ENCODE measurements at regions not wholly inside any gene's neighbourhood (a gene's known extent, or its start where the extent isn't known, plus 50 kb on each side); places are given as distances from the start of the nearest gene placed in this dataset.

- TF ChIP-seq CTCF (IDR thresholded peaks at IDR 0.05; ENCODE audit: borderline replicate concordance, insufficient read depth, low read depth, low read length), result no peak
- H3K4me3 ChIP-seq (ENCODE audit: low read depth, low read length), result no peak overlapping the region
Observed at GRCh38 chr18:10088734-10089133, 174.9 kb downstream of the VAPA start.

GRCh38 chr18:10089881-10090280 lies 176.1 kb downstream of the VAPA start:
- no peak overlapping the region for H3K4me3 ChIP-seq (ENCODE audit: low read depth, low read length)
- TF ChIP-seq CTCF (IDR thresholded peaks at IDR 0.05; ENCODE audit: borderline replicate concordance, insufficient read depth, low read depth, low read length), result no peak

- TF ChIP-seq CTCF (IDR thresholded peaks at IDR 0.05; ENCODE audit: borderline replicate concordance, insufficient read depth, low read depth, low read length), result no peak
- H3K4me3 ChIP-seq (ENCODE audit: low read depth, low read length), result no peak overlapping the region
Observed at GRCh38 chr18:10090668-10091067, 176.9 kb downstream of the VAPA start.

GRCh38 chr18:10093445-10093844 lies 179.6 kb downstream of the VAPA start:
- H3K4me3 ChIP-seq (ENCODE audit: low read depth, low read length), result no peak overlapping the region
- TF ChIP-seq CTCF (IDR thresholded peaks at IDR 0.05; ENCODE audit: borderline replicate concordance, insufficient read depth, low read depth, low read length), result no peak

- no peak overlapping the region for H3K4me3 ChIP-seq (ENCODE audit: low read depth, low read length)
- no peak for TF ChIP-seq CTCF (IDR thresholded peaks at IDR 0.05; ENCODE audit: borderline replicate concordance, insufficient read depth, low read depth, low read length)
Observed at GRCh38 chr18:10094154-10094553, 180.3 kb downstream of the VAPA start.

GRCh38 chr18:10094655-10095054 lies 180.8 kb downstream of the VAPA start:
- no peak for TF ChIP-seq CTCF (IDR thresholded peaks at IDR 0.05; ENCODE audit: borderline replicate concordance, insufficient read depth, low read depth, low read length)

GRCh38 chr18:10095356-10095755 lies 181.5 kb downstream of the VAPA start:
- H3K4me3 ChIP-seq (ENCODE audit: low read depth, low read length), result no peak overlapping the region
- TF ChIP-seq CTCF (IDR thresholded peaks at IDR 0.05; ENCODE audit: borderline replicate concordance, insufficient read depth, low read depth, low read length), result no peak

More at GRCh38 chr18:10094655-10095054, 180.8 kb downstream of the VAPA start:
- H3K4me3 ChIP-seq (ENCODE audit: low read depth, low read length), result no peak overlapping the region
